Right lobe of liver (tissue), 4 donors: ENCODE measurements at regions not wholly inside any gene's neighbourhood (a gene's known extent, or its start where the extent isn't known, plus 50 kb on each side); places are given as distances from the start of the nearest gene placed in this dataset.
"Not testable (repeated sequence)": the region's sequence is repeated elsewhere in the genome, so short reads cannot be mapped to it uniquely, and the experiment has no call there.

ENCODE experiments used
- POLR2A ChIP-seq: fragments of 450-650 bp; IDR thresholded peaks from one replicate; pipeline ENCODE4 v1.6.1; 2017; ENCODE audit warnings: antibody characterized with exemption, mild to moderate bottlenecking
- TF ChIP-seq, protein P1 (sequence below), 4 donors: fragments of 200-600 bp in 3 of 4; fragments of 450-650 bp in 1 of 4; IDR thresholded peaks; one replicate each; pipeline versions ENCODE4 v1.5.1 to v1.8.0; 2016 to 2022; ENCODE audit warnings: antibody characterized with exemption in 4 of 4, mild to moderate bottlenecking in 2 of 4
- donor health status: DM: no; HTN: no; CAD: no.
- donor health status: DM: no; HTN: no; CAD: no.
- donor health status: DM: no; HTN: yes; CAD: no.

DNA sequence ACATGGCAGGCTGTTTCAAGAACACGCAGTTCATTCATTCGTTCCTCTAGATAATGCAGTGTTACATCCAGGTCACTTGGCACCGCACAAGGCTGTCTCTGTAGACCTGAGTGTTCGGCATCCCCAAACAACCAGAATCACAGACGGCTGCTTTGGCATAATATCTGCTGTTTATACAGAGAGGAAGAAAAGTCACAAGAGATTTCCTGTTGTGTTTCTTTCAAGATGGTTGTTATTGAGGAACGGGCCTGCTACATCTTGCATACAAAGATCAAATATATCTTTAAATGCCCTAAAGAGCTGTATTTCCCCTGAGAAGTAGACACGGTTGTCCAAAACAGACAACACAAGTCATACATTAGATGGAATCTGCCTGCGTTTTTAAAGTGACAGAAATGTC lies 58.8 kb upstream of the WIPI2 start:
- TF ChIP-seq, protein P1, sequence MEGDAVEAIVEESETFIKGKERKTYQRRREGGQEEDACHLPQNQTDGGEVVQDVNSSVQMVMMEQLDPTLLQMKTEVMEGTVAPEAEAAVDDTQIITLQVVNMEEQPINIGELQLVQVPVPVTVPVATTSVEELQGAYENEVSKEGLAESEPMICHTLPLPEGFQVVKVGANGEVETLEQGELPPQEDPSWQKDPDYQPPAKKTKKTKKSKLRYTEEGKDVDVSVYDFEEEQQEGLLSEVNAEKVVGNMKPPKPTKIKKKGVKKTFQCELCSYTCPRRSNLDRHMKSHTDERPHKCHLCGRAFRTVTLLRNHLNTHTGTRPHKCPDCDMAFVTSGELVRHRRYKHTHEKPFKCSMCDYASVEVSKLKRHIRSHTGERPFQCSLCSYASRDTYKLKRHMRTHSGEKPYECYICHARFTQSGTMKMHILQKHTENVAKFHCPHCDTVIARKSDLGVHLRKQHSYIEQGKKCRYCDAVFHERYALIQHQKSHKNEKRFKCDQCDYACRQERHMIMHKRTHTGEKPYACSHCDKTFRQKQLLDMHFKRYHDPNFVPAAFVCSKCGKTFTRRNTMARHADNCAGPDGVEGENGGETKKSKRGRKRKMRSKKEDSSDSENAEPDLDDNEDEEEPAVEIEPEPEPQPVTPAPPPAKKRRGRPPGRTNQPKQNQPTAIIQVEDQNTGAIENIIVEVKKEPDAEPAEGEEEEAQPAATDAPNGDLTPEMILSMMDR (IDR thresholded peaks at IDR 0.05) = not testable (repeated sequence)
- TF ChIP-seq POLR2A = not testable (repeated sequence)
